GM12891 (cell line): ENCODE measurements at regions not wholly inside any gene's neighbourhood (a gene's known extent, or its start where the extent isn't known, plus 50 kb on each side); places are given as distances from the start of the nearest gene placed in this dataset.

Experiments used
- PAX5 ChIP-seq: IDR thresholded peaks from 2 replicates; pipeline ENCODE4 v1.6.1; 2011; ENCODE audit warnings: low read length, moderate library complexity, mild to moderate bottlenecking; ENCODE audit not compliant: insufficient read depth, severe bottlenecking
- POLR2A ChIP-seq: IDR thresholded peaks from 2 replicates; pipeline ENCODE4 v1.6.1; 2011; ENCODE audit warnings: low read depth, low read length, control low read depth
- POLR2AphosphoS5 ChIP-seq: IDR thresholded peaks from 2 replicates; pipeline ENCODE4 v1.6.1; 2011; ENCODE audit warnings: low read depth, low read length, control low read depth
- TAF1 ChIP-seq: IDR thresholded peaks from 2 replicates; pipeline ENCODE4 v1.6.1; 2011; ENCODE audit warnings: low read depth, low read length, control low read depth

- TF ChIP-seq POLR2A, result no peak
- TF ChIP-seq POLR2AphosphoS5, result no peak
- TF ChIP-seq PAX5, result no peak
- TF ChIP-seq TAF1, result no peak
These were observed 94.1 kb downstream of the SIK1 start for GRCh38 chr21:43332861-43333297.
